Neural cell (in vitro differentiated cells): ENCODE measurements at regions not wholly inside any gene's neighbourhood (a gene's known extent, or its start where the extent isn't known, plus 50 kb on each side); places are given as distances from the start of the nearest gene placed in this dataset.

Source experiments
- H2AFZ ChIP-seq: fragments of 200-600, 300-800 bp; sonication (generic), shearing (Covaris generic); 2 replicates; pipeline ENCODE4 v1.6.0; 2014; ENCODE audit warnings: low read depth, mild to moderate bottlenecking, antibody characterized with exemption, low read length, moderate library complexity
- H3F3A ChIP-seq: fragments of 200-600 bp; shearing (Covaris generic); 2 replicates; pipeline ENCODE4 v1.6.1; 2016; ENCODE audit warnings: mild to moderate bottlenecking, moderate library complexity, mixed read lengths, antibody characterized with exemption, low read length; ENCODE audit not compliant: insufficient read depth, poor library complexity, severe bottlenecking
- H3K27ac ChIP-seq: fragments of 200-600, 300-800 bp; sonication (generic), shearing (Covaris generic); 2 replicates; pipeline ENCODE4 v1.5.1; 2014; ENCODE audit warnings: mild to moderate bottlenecking, low read length, moderate library complexity
- H3K27me3 ChIP-seq: fragments of 300-800, 200-600 bp; sonication (generic), shearing (Covaris generic); 2 replicates; pipeline ENCODE4 v1.6.0; 2014; ENCODE audit warnings: mild to moderate bottlenecking, low read depth, low read length, moderate library complexity; ENCODE audit not compliant: insufficient read depth
- H3K36me3 ChIP-seq: fragments of 300-800, 200-600 bp; sonication (generic), shearing (Covaris generic); 2 replicates; pipeline ENCODE4 v1.5.1; 2014; ENCODE audit warnings: mild to moderate bottlenecking, antibody characterized with exemption, low read length, moderate library complexity; ENCODE audit not compliant: insufficient read depth
- H3K4me2 ChIP-seq: fragments of 300-800, 200-600 bp; sonication (generic), shearing (Covaris generic); 2 replicates; pipeline ENCODE4 v1.6.0; 2014; ENCODE audit warnings: mild to moderate bottlenecking, low read length
- H3K4me3 ChIP-seq: fragments of 300-800, 200-600 bp; sonication (generic), shearing (Covaris generic); 2 replicates; pipeline ENCODE4 v1.5.1; 2014; ENCODE audit warnings: mild to moderate bottlenecking, low read length, moderate library complexity
- H3K79me2 ChIP-seq: fragments of 200-600 bp; shearing (Covaris generic); replicated peaks from 2 replicates; pipeline ENCODE4 v1.6.0; 2014; ENCODE audit warnings: mild to moderate bottlenecking, low read length, moderate library complexity; ENCODE audit not compliant: insufficient read depth
- H3K9ac ChIP-seq: fragments of 300-800, 200-600 bp; sonication (generic), shearing (Covaris generic); 2 replicates; pipeline ENCODE4 v1.6.1; 2016; ENCODE audit warnings: mild to moderate bottlenecking, low read length, mixed read lengths
- H3K9me2 ChIP-seq: fragments of 200-600 bp; shearing (Covaris generic); 2 replicates; pipeline ENCODE4 v1.6.1; 2016; ENCODE audit warnings: mild to moderate bottlenecking, low read length, mixed read lengths; ENCODE audit not compliant: insufficient read depth
- H3K9me3 ChIP-seq: fragments of 200-600, 300-800 bp; sonication (generic), shearing (Covaris generic); 2 replicates; pipeline ENCODE4 v1.6.1; 2016; ENCODE audit warnings: mild to moderate bottlenecking, mixed run types, low read length, moderate library complexity, mixed read lengths
- H4K20me1 ChIP-seq: fragments of 200-600 bp; shearing (Covaris generic); 2 replicates; pipeline ENCODE4 v1.6.1; 2016; ENCODE audit warnings: mild to moderate bottlenecking, mixed run types; ENCODE audit not compliant: insufficient read depth
- CTCF ChIP-seq: fragments of 450-650 bp; IDR thresholded peaks from 2 replicates; pipeline ENCODE4 v1.5.1; 2014; ENCODE audit warnings: antibody characterized with exemption, mild to moderate bottlenecking, moderate library complexity; ENCODE audit not compliant: poor library complexity, severe bottlenecking
- EP300 ChIP-seq: fragments of 450-650 bp; conservative IDR thresholded peaks from 2 replicates; pipeline ENCODE4 v1.6.1; 2014; ENCODE audit warnings: antibody characterized with exemption, mild to moderate bottlenecking, moderate library complexity; ENCODE audit not compliant: poor library complexity, severe bottlenecking
- EZH2 ChIP-seq: fragments of 200-600, 300-800 bp; shearing (Covaris generic), sonication (generic); IDR thresholded peaks from 2 replicates; pipeline ENCODE4 v1.6.1; 2014; ENCODE audit warnings: antibody characterized with exemption, low read length, borderline replicate concordance, mild to moderate bottlenecking; ENCODE audit not compliant: insufficient read depth, poor library complexity, severe bottlenecking
- MXI1 ChIP-seq: fragments of 450-650 bp; conservative IDR thresholded peaks from 2 replicates; pipeline ENCODE4 v1.6.1; 2014; ENCODE audit warnings: antibody characterized with exemption, mild to moderate bottlenecking; ENCODE audit not compliant: poor library complexity, severe bottlenecking
- POLR2AphosphoS5 ChIP-seq: IDR thresholded peaks from 2 replicates; pipeline ENCODE4 v1.6.1; 2012
- RAD21 ChIP-seq: fragments of 450-650 bp; conservative IDR thresholded peaks from 2 replicates; pipeline ENCODE4 v1.6.1; 2014; ENCODE audit warnings: antibody characterized with exemption, mild to moderate bottlenecking, moderate library complexity
- REST ChIP-seq: IDR thresholded peaks from 2 replicates; pipeline ENCODE4 v1.6.1; 2012; ENCODE audit warnings: borderline replicate concordance
- TAF1 ChIP-seq: IDR thresholded peaks from 2 replicates; pipeline ENCODE4 v1.6.1; 2012; ENCODE audit warnings: low read depth

GRCh38 chr15:46293550-46293949 lies 658.7 kb downstream of the SQOR start:
- Histone ChIP-seq H3K79me2 (no peaks in the 10 kb centered on the region), H2AFZ (no peak overlapping the region), H3K4me2 (no peak overlapping the region), H4K20me1 (no peaks in the 10 kb centered on the region), H3K27me3 (no peaks in the 10 kb centered on the region), H3K9me2 (no peaks in the 10 kb centered on the region), H3K27ac (no peak overlapping the region), H3K4me3 (no peak overlapping the region), H3F3A (no peaks in the 10 kb centered on the region), H3K9ac (no peak overlapping the region), H3K36me3 (no peaks in the 10 kb centered on the region), H3K9me3 (no peaks in the 10 kb centered on the region)
- TF ChIP-seq RAD21, result no peak
- TF ChIP-seq MXI1, result no peak
- no peak for TF ChIP-seq EZH2

GRCh38 chr15:46296002-46296401 lies 661.2 kb downstream of the SQOR start:
- no peaks in the 10 kb centered on the region for H3K9me2 ChIP-seq
- no peaks in the 10 kb centered on the region for H3K27me3 ChIP-seq
- no peaks in the 10 kb centered on the region for H3F3A ChIP-seq
- H3K4me3 ChIP-seq, result no peak overlapping the region
- no peak for TF ChIP-seq REST
- no peak for TF ChIP-seq RAD21
- TF ChIP-seq POLR2AphosphoS5, result no peak
- no peak for TF ChIP-seq EP300
- no peaks in the 10 kb centered on the region for H3K36me3 ChIP-seq
- no peak overlapping the region for H3K9ac ChIP-seq
- H3K79me2 ChIP-seq, result no peaks in the 10 kb centered on the region
- no peak overlapping the region for H2AFZ ChIP-seq
- no peaks in the 10 kb centered on the region for H4K20me1 ChIP-seq
- H3K27ac ChIP-seq, result peak overlapping the region; percentile 90
- H3K4me2 ChIP-seq, result no peak overlapping the region
- H3K9me3 ChIP-seq, result no peaks in the 10 kb centered on the region

- H3K9me2 ChIP-seq, result no peaks in the 10 kb centered on the region
- H3K4me2 ChIP-seq, result no peak overlapping the region
- H3K79me2 ChIP-seq, result no peaks in the 10 kb centered on the region
- no peaks in the 10 kb centered on the region for H4K20me1 ChIP-seq
- H2AFZ ChIP-seq, result no peak overlapping the region
- H3K27ac ChIP-seq, result peak overlapping the region; percentile 90
- peak overlapping the region; percentile 0 for H3K9ac ChIP-seq
- no peak overlapping the region for H3K4me3 ChIP-seq
- H3K27me3 ChIP-seq, result no peaks in the 10 kb centered on the region
- no peaks in the 10 kb centered on the region for H3K9me3 ChIP-seq
- no peaks in the 10 kb centered on the region for H3K36me3 ChIP-seq
- H3F3A ChIP-seq, result no peaks in the 10 kb centered on the region
- no peak for TF ChIP-seq CTCF
- no peak for TF ChIP-seq RAD21
- no peak for TF ChIP-seq EZH2
- no peak for TF ChIP-seq EP300
- TF ChIP-seq POLR2AphosphoS5, result no peak
- no peak for TF ChIP-seq REST
- TF ChIP-seq MXI1, result no peak
- no peak for TF ChIP-seq TAF1
These were observed 662.0 kb downstream of the SQOR start for GRCh38 chr15:46296797-46297196.
